GM12878 (cell line): ENCODE measurements at regions not wholly inside any gene's neighbourhood (a gene's known extent, or its start where the extent isn't known, plus 50 kb on each side); places are given as distances from the start of the nearest gene placed in this dataset.

Experiments used
- BHLHE40 ChIP-seq, 2 experiments: fragments of 450-650 bp in 1 of 2; IDR thresholded peaks; 2 replicates each; pipeline ENCODE4 v1.6.1; 2011 to 2017; ENCODE audit warnings: low read depth in 2 of 2, borderline replicate concordance in 1 of 2, improper control_type of control experiment in 1 of 2, low read length in 1 of 2, mild to moderate bottlenecking in 1 of 2
- HDAC2 ChIP-seq: fragments of 200-600 bp; sonication (generic); IDR thresholded peaks from 2 replicates; pipeline ENCODE4 v1.6.1; 2017
- HSF1 ChIP-seq: fragments of 150-350 bp; IDR thresholded peaks from 2 replicates; pipeline ENCODE4 v1.6.1; 2014; ENCODE audit warnings: mild to moderate bottlenecking, low read depth, low read length
- IRF4 ChIP-seq: IDR thresholded peaks from 2 replicates; pipeline ENCODE4 v1.6.1; 2011; ENCODE audit warnings: low read depth, low read length
- JUNB ChIP-seq: IDR thresholded peaks from 2 replicates; pipeline ENCODE4 v1.6.1; 2016; ENCODE audit warnings: antibody characterized with exemption, mild to moderate bottlenecking
- MEF2B ChIP-seq: fragments of 450-650 bp; IDR thresholded peaks from 2 replicates; pipeline ENCODE4 v1.6.1; 2018; ENCODE audit warnings: mild to moderate bottlenecking, moderate library complexity; ENCODE audit not compliant: partially characterized antibody, poor library complexity, severe bottlenecking
- MYC ChIP-seq: IDR thresholded peaks from 2 replicates; pipeline ENCODE4 v1.6.1; 2011; ENCODE audit warnings: mild to moderate bottlenecking, low read length, moderate library complexity, inconsistent platforms; ENCODE audit not compliant: insufficient read depth, insufficient replicate concordance, insufficient read length, severe bottlenecking
- NBN ChIP-seq: fragments of 450-650 bp; IDR thresholded peaks from 2 replicates; pipeline ENCODE4 v1.6.1; 2016
- PAX5 ChIP-seq: IDR thresholded peaks from 2 replicates; pipeline ENCODE4 v1.6.1; 2011; ENCODE audit warnings: low read depth, low read length, borderline replicate concordance
- RB1 ChIP-seq: fragments of 450-650 bp; formaldehyde crosslinking; IDR thresholded peaks from 2 replicates; pipeline ENCODE4 v1.6.1; 2017; ENCODE audit warnings: mild to moderate bottlenecking, borderline replicate concordance
- RELA ChIP-seq: fragments of 450-650 bp; IDR thresholded peaks from 2 replicates; pipeline ENCODE4 v1.8.0; 2014; ENCODE audit warnings: borderline replicate concordance; ENCODE audit not compliant: partially characterized antibody
- SRF ChIP-seq, 2 experiments: IDR thresholded peaks; 2 replicates each; pipeline ENCODE4 v1.6.1; 2011; ENCODE audit warnings: low read depth in 2 of 2, low read length in 2 of 2, mild to moderate bottlenecking in 1 of 2, moderate library complexity in 1 of 2
- TARDBP ChIP-seq: IDR thresholded peaks from 2 replicates; pipeline ENCODE4 v1.6.1; 2016; ENCODE audit warnings: borderline replicate concordance
- TCF3 ChIP-seq: IDR thresholded peaks from 2 replicates; pipeline ENCODE4 v1.6.1; 2012; ENCODE audit warnings: low read depth, mild to moderate bottlenecking, low read length, borderline replicate concordance; ENCODE audit not compliant: insufficient read depth
- USF1 ChIP-seq: IDR thresholded peaks from 2 replicates; pipeline ENCODE4 v1.6.1; 2011; ENCODE audit warnings: borderline replicate concordance, low read depth, mild to moderate bottlenecking, moderate library complexity, mixed read lengths, low read length; ENCODE audit not compliant: insufficient read depth; ENCODE audit errors: extremely low read length
- ZNF687 ChIP-seq: fragments of 450-650 bp; IDR thresholded peaks from 2 replicates; pipeline ENCODE4 v1.6.1; 2017; ENCODE audit warnings: mild to moderate bottlenecking, moderate library complexity
- TF ChIP-seq, protein P1 (sequence below): IDR thresholded peaks from 2 replicates; pipeline ENCODE4 v1.6.1; 2011; ENCODE audit warnings: low read depth, mild to moderate bottlenecking, low read length, moderate library complexity, borderline replicate concordance; ENCODE audit errors: extremely low read depth
- TF ChIP-seq, protein P2 (sequence below): IDR thresholded peaks from 2 replicates; pipeline ENCODE4 v1.6.1; 2012; ENCODE audit warnings: low read depth, low read length, improper control_type of control experiment
- TF ChIP-seq, protein P3 (sequence below), 3 experiments: IDR thresholded peaks in 2 of 3; conservative IDR thresholded peaks in 1 of 3; 2 replicates each; pipeline ENCODE4 v1.5.1; 2011; ENCODE audit warnings: low read depth in 3 of 3, low read length in 3 of 3, mild to moderate bottlenecking in 3 of 3, control low read depth in 2 of 3, moderate library complexity in 2 of 3, inconsistent platforms in 1 of 3, mixed read lengths in 1 of 3; ENCODE audit not compliant: control insufficient read depth in 2 of 3, insufficient read depth in 1 of 3; ENCODE audit errors: extremely low read depth in 1 of 3

DNA sequence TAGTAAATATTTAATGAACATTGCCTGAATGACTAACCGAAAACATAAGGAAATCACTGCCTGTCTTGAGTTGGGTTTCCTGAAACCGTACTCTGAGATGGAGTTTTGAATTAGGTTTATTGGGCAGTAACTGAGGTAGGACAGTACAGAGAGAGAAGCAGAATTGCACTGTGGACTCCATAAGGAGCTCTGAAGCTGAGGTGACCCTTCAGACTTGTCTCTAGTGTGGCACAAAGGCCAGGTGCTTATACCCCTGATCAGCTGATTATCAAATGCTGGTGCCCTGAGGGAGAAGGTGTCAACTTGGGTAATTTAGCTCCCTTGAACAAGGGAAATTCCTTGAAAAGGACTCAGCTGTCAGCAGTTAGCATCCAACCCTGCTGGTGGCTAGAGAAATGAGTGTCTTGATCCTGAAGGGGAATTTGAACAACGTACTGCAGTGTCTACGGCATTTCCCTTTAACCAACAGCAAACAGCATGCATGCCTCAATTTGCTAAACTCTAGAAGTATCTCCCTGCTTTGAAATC, 135.0 kb upstream of the SMARCA2 start (continued):
- no peak for TF ChIP-seq HSF1
- TF ChIP-seq IRF4 = peak; percentile 85
- peak; percentile 84 for TF ChIP-seq JUNB
- TF ChIP-seq MYC = no peak
- TF ChIP-seq, protein P1, sequence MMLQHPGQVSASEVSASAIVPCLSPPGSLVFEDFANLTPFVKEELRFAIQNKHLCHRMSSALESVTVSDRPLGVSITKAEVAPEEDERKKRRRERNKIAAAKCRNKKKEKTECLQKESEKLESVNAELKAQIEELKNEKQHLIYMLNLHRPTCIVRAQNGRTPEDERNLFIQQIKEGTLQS = no peak
- TF ChIP-seq, protein P2, sequence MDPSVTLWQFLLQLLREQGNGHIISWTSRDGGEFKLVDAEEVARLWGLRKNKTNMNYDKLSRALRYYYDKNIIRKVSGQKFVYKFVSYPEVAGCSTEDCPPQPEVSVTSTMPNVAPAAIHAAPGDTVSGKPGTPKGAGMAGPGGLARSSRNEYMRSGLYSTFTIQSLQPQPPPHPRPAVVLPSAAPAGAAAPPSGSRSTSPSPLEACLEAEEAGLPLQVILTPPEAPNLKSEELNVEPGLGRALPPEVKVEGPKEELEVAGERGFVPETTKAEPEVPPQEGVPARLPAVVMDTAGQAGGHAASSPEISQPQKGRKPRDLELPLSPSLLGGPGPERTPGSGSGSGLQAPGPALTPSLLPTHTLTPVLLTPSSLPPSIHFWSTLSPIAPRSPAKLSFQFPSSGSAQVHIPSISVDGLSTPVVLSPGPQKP = no peak
- TF ChIP-seq RB1 = no peak
- no peak for TF ChIP-seq HDAC2
- TF ChIP-seq TCF3 = peak; percentile 83; the same call in 1 of the 2 replicates
- peak; percentile 97 for TF ChIP-seq RELA
- TF ChIP-seq, protein P3, sequence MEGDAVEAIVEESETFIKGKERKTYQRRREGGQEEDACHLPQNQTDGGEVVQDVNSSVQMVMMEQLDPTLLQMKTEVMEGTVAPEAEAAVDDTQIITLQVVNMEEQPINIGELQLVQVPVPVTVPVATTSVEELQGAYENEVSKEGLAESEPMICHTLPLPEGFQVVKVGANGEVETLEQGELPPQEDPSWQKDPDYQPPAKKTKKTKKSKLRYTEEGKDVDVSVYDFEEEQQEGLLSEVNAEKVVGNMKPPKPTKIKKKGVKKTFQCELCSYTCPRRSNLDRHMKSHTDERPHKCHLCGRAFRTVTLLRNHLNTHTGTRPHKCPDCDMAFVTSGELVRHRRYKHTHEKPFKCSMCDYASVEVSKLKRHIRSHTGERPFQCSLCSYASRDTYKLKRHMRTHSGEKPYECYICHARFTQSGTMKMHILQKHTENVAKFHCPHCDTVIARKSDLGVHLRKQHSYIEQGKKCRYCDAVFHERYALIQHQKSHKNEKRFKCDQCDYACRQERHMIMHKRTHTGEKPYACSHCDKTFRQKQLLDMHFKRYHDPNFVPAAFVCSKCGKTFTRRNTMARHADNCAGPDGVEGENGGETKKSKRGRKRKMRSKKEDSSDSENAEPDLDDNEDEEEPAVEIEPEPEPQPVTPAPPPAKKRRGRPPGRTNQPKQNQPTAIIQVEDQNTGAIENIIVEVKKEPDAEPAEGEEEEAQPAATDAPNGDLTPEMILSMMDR (IDR thresholded peaks at IDR 0.05 in 2 of 3, conservative IDR thresholded peaks at IDR 0.05 in 1 of 3; ENCODE audit: control insufficient read depth in 2 of 3, extremely low read depth in 1 of 3, insufficient read depth in 1 of 3, low read depth in 3 of 3, low read length in 3 of 3) = 0 out of 6 replicates have a peak, but pooled peaks of 1 of the 3 experiments have one; percentile 1
- peak; percentile 63 for TF ChIP-seq MEF2B
- peak; percentile 72 for TF ChIP-seq PAX5
- no peak for TF ChIP-seq USF1
- peak; percentile 48; the same call in 1 of the 2 replicates for TF ChIP-seq NBN
- TF ChIP-seq SRF (IDR thresholded peaks at IDR 0.05; ENCODE audit: low read depth in 2 of 2, low read length in 2 of 2) = no peak
- TF ChIP-seq BHLHE40 (IDR thresholded peaks at IDR 0.05; ENCODE audit: borderline replicate concordance in 1 of 2, low read depth in 2 of 2, low read length in 1 of 2) = peak; percentile 43 to 47; a peak in 2 of 4 replicates
- TF ChIP-seq ZNF687 = peak; percentile 80
- no peak for TF ChIP-seq TARDBP
